K562 (cell line): ENCODE measurements at regions not wholly inside any gene's neighbourhood (a gene's known extent, or its start where the extent isn't known, plus 50 kb on each side); places are given as distances from the start of the nearest gene placed in this dataset.

Source experiments
- ETV6 ChIP-seq, 3 experiments: fragments of 150-350 bp in 1 of 3; sonication (generic) in 1 of 3; formaldehyde crosslinking in 1 of 3; IDR thresholded peaks; 2 replicates each; pipeline versions ENCODE4 v1.6.1 to v1.8.0; 2014 to 2022; ENCODE audit warnings: borderline replicate concordance in 2 of 3, low read depth in 2 of 3, antibody characterized with exemption in 1 of 3, low read length in 1 of 3, mild to moderate bottlenecking in 1 of 3, missing genetic modification reagents in 1 of 3
- HIVEP1 ChIP-seq: fragments of 250-450 bp; sonication (Bioruptor Pico); IDR thresholded peaks from 2 replicates; pipeline ENCODE4 v1.4.0; 2020; ENCODE audit warnings: mild to moderate bottlenecking
- HMG20B ChIP-seq: fragments of 250-450 bp; sonication (Bioruptor Pico); IDR thresholded peaks from 2 replicates; pipeline ENCODE4 v1.5.0; 2021; ENCODE audit warnings: mild to moderate bottlenecking
- RBM15 ChIP-seq: fragments of 200-400 bp; formaldehyde crosslinking; IDR thresholded peaks from 2 replicates; pipeline ENCODE4 v1.6.1; 2018; ENCODE audit warnings: mild to moderate bottlenecking, low read length, moderate library complexity; ENCODE audit not compliant: insufficient read depth
- ZNF41 ChIP-seq: fragments of 250-450 bp; sonication (Bioruptor Pico); conservative IDR thresholded peaks from 2 replicates; pipeline ENCODE4 v1.4.0; 2020; ENCODE audit warnings: mild to moderate bottlenecking
- ZNF830 ChIP-seq: fragments of 250-450 bp; sonication (Bioruptor Pico); IDR thresholded peaks from 2 replicates; pipeline ENCODE4 v1.5.0; 2021; ENCODE audit warnings: mild to moderate bottlenecking

- TF ChIP-seq ZNF830 (CRISPR knock-in tag), result no peak
- no peak for TF ChIP-seq HIVEP1
- no peak for TF ChIP-seq HMG20B (CRISPR knock-in tag)
- TF ChIP-seq ETV6 (IDR thresholded peaks at IDR 0.05; ENCODE audit: borderline replicate concordance in 1 of 2, low read depth in 2 of 2, low read length in 1 of 2), result no peak
- TF ChIP-seq ETV6 (CRISPR knock-in tag; IDR thresholded peaks at IDR 0.05; ENCODE audit: borderline replicate concordance), result no peak
- no peak for TF ChIP-seq ZNF41 (CRISPR knock-in tag)
- TF ChIP-seq RBM15, result no peak
These were observed 81.0 kb upstream of the LMCD1 start for GRCh38 chr3:8420612-8421011.
